AG09309 (cell line): ENCODE measurements at regions not wholly inside any gene's neighbourhood (a gene's known extent, or its start where the extent isn't known, plus 50 kb on each side); places are given as distances from the start of the nearest gene placed in this dataset.

Experiments used
- DNase-seq: peaks from one replicate; pipeline ENCODE4 v3.0.0-alpha.2; 2010; ENCODE audit warnings: low read depth
- H3K4me3 ChIP-seq: 2 replicates; pipeline ENCODE4 v1.5.1; 2011; ENCODE audit warnings: mild to moderate bottlenecking, low read depth, low read length, moderate library complexity; ENCODE audit not compliant: control insufficient read depth
- TF ChIP-seq, protein P1 (sequence below): IDR thresholded peaks from 2 replicates; pipeline ENCODE4 v1.5.1; 2011; ENCODE audit warnings: mild to moderate bottlenecking, low read depth, low read length, inconsistent platforms; ENCODE audit not compliant: insufficient read depth, control insufficient read depth; ENCODE audit errors: missing control alignments

DNA sequence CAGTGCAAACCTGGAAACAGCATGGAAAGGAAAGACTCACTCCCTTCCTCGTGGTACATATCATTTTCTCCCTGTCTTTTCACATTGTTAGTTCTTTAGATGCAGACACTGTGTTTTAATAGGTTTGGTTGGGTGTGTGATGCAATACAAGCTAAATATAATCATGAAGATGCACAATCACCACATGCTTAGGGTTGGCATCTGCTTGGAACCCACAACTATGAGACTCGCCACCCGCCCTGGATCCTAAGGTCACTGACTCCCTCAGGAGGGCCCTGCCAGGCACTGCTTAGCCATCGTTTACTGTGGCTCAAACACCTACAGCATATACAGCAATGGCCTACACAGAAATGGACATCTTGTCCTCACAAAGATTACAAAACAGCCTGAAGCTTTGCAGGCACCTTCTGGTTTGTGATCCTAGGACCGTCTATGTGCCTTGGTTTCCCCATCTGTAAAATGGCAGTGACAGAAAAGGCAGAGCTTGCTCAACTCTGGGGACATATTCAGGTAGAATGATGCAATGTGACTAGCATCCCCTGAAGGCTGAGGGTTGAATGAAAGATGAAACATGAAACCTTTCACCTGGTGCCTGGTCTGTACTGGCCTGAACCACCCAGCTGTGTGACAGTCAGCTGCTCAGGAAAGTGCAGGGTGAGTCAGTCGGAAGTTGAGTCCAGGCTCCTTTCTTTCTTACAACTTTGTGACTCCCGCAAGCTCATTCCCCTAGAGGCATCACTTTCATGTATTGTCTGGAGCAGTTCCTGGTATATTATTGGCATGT is 123.6 kb upstream of the PFN2 start:
- DNase-seq: peak; percentile 24
- H3K4me3 ChIP-seq: no peak overlapping the region
- TF ChIP-seq, protein P1, sequence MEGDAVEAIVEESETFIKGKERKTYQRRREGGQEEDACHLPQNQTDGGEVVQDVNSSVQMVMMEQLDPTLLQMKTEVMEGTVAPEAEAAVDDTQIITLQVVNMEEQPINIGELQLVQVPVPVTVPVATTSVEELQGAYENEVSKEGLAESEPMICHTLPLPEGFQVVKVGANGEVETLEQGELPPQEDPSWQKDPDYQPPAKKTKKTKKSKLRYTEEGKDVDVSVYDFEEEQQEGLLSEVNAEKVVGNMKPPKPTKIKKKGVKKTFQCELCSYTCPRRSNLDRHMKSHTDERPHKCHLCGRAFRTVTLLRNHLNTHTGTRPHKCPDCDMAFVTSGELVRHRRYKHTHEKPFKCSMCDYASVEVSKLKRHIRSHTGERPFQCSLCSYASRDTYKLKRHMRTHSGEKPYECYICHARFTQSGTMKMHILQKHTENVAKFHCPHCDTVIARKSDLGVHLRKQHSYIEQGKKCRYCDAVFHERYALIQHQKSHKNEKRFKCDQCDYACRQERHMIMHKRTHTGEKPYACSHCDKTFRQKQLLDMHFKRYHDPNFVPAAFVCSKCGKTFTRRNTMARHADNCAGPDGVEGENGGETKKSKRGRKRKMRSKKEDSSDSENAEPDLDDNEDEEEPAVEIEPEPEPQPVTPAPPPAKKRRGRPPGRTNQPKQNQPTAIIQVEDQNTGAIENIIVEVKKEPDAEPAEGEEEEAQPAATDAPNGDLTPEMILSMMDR: no peak

DNA sequence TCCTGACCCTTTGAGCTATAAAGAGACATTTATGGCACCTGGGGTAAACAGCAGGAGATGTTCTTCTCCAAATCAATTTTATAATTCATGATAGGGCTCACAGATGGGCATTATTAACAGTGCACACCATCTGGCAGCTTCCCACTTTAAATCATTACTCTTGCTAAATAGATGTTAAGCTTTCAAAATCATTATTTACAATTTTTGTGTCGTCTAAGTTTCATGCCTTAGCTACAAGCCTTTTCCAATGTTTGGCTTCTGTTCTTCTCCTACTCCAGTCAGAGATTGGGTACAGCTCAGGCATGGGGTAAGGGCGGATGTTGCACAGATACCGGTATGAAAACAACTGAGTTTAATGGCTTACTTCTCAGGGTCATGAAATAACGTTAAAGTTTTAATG is 120.9 kb upstream of the PFN2 start:
- no peak for DNase-seq
- TF ChIP-seq, protein P1: no peak
- H3K4me3 ChIP-seq: no peak overlapping the region

DNA sequence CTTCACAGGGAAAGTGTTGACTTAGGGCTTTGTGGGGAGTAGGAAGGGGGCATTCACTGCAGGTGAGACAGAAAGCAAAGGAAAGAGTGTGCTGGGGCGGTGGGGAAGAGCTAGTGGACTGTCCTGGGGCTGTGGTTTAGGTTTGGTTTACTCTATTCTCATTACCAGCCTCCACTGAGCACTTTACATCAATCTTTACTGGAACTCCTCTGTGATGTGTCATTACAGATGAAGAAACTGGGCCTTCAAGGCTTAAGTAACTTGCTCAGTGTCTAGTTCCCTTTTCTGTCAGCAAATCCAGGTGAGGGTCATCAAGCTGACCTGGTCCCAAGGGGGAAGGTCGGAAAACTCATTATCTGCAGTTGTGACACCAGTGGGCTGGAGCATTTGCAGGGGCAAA is 120.2 kb upstream of the PFN2 start:
- H3K4me3 ChIP-seq: no peak overlapping the region
- TF ChIP-seq, protein P1: no peak
- no peak for DNase-seq

DNA sequence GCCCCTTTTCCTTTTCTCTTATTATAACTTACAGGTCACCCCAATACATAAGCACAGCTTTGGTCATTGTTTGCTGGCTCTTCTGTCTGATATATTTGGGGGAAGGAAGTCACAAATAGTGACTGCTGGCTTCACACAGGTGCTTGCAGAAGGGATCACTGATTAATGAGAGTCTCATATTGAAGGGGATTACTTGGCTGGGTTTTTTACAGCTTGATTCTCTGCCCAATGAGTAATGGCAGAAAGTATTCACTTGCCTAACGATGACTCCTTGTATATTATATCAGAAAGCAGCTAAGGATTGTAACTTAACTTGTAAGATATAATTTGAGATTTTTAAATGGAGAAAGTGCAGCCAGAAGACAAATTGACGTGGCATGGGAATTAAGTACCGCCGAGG is 119.3 kb upstream of the PFN2 start:
- no peak overlapping the region for H3K4me3 ChIP-seq
- TF ChIP-seq, protein P1: no peak
- DNase-seq: no peak

DNA sequence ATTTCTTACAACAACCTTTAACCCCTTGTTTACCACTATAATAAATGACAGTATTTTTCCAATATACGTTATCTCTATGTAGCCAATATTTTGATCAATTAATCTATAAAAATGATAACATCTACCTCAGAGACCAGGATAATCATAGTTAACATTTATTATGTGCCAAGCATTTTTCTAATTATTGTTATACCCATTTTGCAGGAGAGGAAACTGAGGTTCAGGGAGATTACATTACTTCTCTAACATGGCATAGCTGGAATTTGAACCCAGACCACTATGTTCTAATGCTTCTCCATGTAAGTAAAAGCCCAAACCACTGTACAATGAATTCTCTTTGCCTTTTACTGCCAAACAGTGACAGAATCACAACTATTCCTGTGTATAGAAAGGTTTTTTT is 113.4 kb upstream of the PFN2 start:
- TF ChIP-seq, protein P1: no peak
- DNase-seq: no peak
- H3K4me3 ChIP-seq: no peak overlapping the region

DNA sequence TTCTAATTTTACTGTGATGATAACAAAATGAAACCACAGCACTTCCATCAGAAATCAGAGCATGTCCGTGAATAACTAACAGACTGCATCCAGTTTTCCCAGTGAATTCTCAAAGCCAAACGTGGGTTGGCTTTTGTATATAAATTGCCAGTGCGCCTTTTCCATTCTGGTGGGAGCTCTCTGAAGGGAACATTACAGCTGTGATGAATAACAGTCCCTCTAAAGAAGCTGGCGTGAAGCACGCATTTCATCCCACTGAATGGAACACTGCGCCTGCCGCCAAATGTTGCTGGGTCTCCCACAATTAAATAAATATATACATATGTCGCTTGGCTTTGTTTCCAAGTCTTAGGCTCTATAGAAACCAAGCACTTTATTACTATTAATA is 113.0 kb upstream of the PFN2 start:
- H3K4me3 ChIP-seq: peak overlapping the region; percentile 4
- DNase-seq: no peak
- TF ChIP-seq, protein P1: no peak
